IMR-90 (cell line): ENCODE measurements at regions not wholly inside any gene's neighbourhood (a gene's known extent, or its start where the extent isn't known, plus 50 kb on each side); places are given as distances from the start of the nearest gene placed in this dataset.

ENCODE experiments used
- ATAC-seq: fragments of 200-7000 bp; cut with Tn5 transposase; 2 replicates; pipeline ENCODE4 v1.9.1; 2020; ENCODE audit warnings: low read depth, mild to moderate bottlenecking, moderate library complexity
- BruUV-seq: library from RNA; stranded (reverse); fragments of 400-500 nt; replicated peaks from 2 replicates; lab custom pipeline; 2021; lab: Mats Ljungman, UMichigan
- CTCF ChIA-PET: fragments of 300-600 bp; formaldehyde crosslinking; extraction: SDS; loops from one replicate; lab custom pipeline; 2021; ENCODE audit warnings: antibody characterized with exemption; lab: Yijun Ruan, JAX
- POLR2A ChIA-PET: fragments of 300-600 bp; sonication (Branson Sonifier 250); formaldehyde crosslinking; loops from one replicate; lab custom pipeline; 2022; ENCODE audit warnings: antibody characterized with exemption; ENCODE audit not compliant: unreplicated experiment; lab: Charles Lee
- DNase-seq: peaks from one replicate; pipeline ENCODE4 v3.0.0; 2013
- H2AFZ ChIP-seq: replicated peaks from 2 replicates; pipeline ENCODE3; 2013; ENCODE audit warnings: low read length, mild to moderate bottlenecking; ENCODE audit not compliant: poor library complexity
- H2AK5ac ChIP-seq: 2 replicates; pipeline ENCODE4 v1.6.1; 2013; ENCODE audit warnings: low read depth, low read length, inconsistent platforms
- H2AK9ac ChIP-seq: replicated peaks from 2 replicates; pipeline ENCODE3; 2013; ENCODE audit warnings: mild to moderate bottlenecking, low read depth, low read length, moderate library complexity; ENCODE audit not compliant: poor library complexity
- H2BK120ac ChIP-seq: 2 replicates; pipeline ENCODE4 v1.6.1; 2013; ENCODE audit warnings: low read depth, low read length, inconsistent platforms
- H2BK15ac ChIP-seq: 3 replicates; pipeline ENCODE4 v1.6.1; 2013; ENCODE audit warnings: low read depth, low read length, inconsistent platforms
- H2BK20ac ChIP-seq: 2 replicates; pipeline ENCODE4 v1.6.1; 2013; ENCODE audit warnings: low read depth, mild to moderate bottlenecking, inconsistent platforms, low read length, moderate library complexity
- H2BK5ac ChIP-seq: 2 replicates; pipeline ENCODE4 v1.6.1; 2013; ENCODE audit warnings: mild to moderate bottlenecking, low read depth, low read length, inconsistent platforms; ENCODE audit not compliant: poor library complexity, severe bottlenecking
- H3K14ac ChIP-seq: replicated peaks from 2 replicates; pipeline ENCODE4 v1.6.1; 2013; ENCODE audit warnings: low read depth, low read length, inconsistent platforms
- H3K18ac ChIP-seq: 2 replicates; pipeline ENCODE4 v1.6.1; 2013; ENCODE audit warnings: low read depth, low read length, control low read depth
- H3K23ac ChIP-seq: 2 replicates; pipeline ENCODE4 v1.6.1; 2013; ENCODE audit warnings: low read depth, low read length, inconsistent platforms
- H3K27ac ChIP-seq: 2 replicates; pipeline ENCODE4 v1.5.1; 2013; ENCODE audit warnings: mild to moderate bottlenecking, control low read depth, low read length; ENCODE audit not compliant: insufficient read depth
- H3K27me3 ChIP-seq: 2 replicates; pipeline ENCODE4 v1.6.1; 2013; ENCODE audit warnings: low read length; ENCODE audit not compliant: control insufficient read depth, insufficient read depth
- H3K36me3 ChIP-seq: 2 replicates; pipeline ENCODE4 v1.6.1; 2013; ENCODE audit warnings: low read length, mixed read lengths; ENCODE audit not compliant: control insufficient read depth, insufficient read depth
- H3K4ac ChIP-seq: 2 replicates; pipeline ENCODE4 v1.6.1; 2013; ENCODE audit warnings: low read depth, low read length, inconsistent platforms
- H3K4me1 ChIP-seq: 2 replicates; pipeline ENCODE4 v1.6.1; 2013; ENCODE audit warnings: low read length, mixed read lengths; ENCODE audit not compliant: control insufficient read depth, insufficient read depth
- H3K4me2 ChIP-seq: 2 replicates; pipeline ENCODE4 v1.6.1; 2013; ENCODE audit warnings: low read depth, mild to moderate bottlenecking, control low read depth, low read length, moderate library complexity
- H3K4me3 ChIP-seq: 2 replicates; pipeline ENCODE4 v1.5.1; 2013; ENCODE audit warnings: low read depth, mild to moderate bottlenecking, control low read depth, low read length, moderate library complexity; ENCODE audit not compliant: insufficient read depth
- H3K56ac ChIP-seq: 2 replicates; pipeline ENCODE4 v1.6.1; 2013; ENCODE audit warnings: low read length, inconsistent platforms; ENCODE audit not compliant: insufficient read depth; ENCODE audit errors: extremely low read depth
- H3K79me1 ChIP-seq, 2 experiments: 2 replicates each; pipeline ENCODE4 v1.6.1; 2013; ENCODE audit warnings: low read length in 2 of 2, inconsistent platforms in 1 of 2, low read depth in 1 of 2
- H3K9ac ChIP-seq: 2 replicates; pipeline ENCODE4 v1.6.1; 2013; ENCODE audit warnings: low read depth, low read length, control low read depth
- H3K9me1 ChIP-seq: 2 replicates; pipeline ENCODE4 v1.6.1; 2013; ENCODE audit warnings: low read length, inconsistent platforms; ENCODE audit not compliant: insufficient read depth
- H3K9me3 ChIP-seq: 2 replicates; pipeline ENCODE4 v1.6.1; 2013; ENCODE audit warnings: low read length; ENCODE audit not compliant: control insufficient read depth, insufficient read depth
- H4K20me1 ChIP-seq: 2 replicates; pipeline ENCODE4 v1.6.1; 2013; ENCODE audit warnings: low read length, inconsistent platforms; ENCODE audit not compliant: insufficient read depth
- H4K5ac ChIP-seq: 2 replicates; pipeline ENCODE4 v1.6.1; 2013; ENCODE audit warnings: mild to moderate bottlenecking, low read depth, low read length, control low read depth
- H4K8ac ChIP-seq, 2 experiments: 2 replicates each; pipeline ENCODE4 v1.6.1; 2013; ENCODE audit warnings: low read depth in 2 of 2, low read length in 2 of 2, control low read depth in 1 of 2, inconsistent platforms in 1 of 2
- H4K91ac ChIP-seq: 2 replicates; pipeline ENCODE4 v1.6.1; 2013; ENCODE audit warnings: low read depth, low read length, inconsistent platforms; ENCODE audit not compliant: insufficient read depth
- USF2 ChIP-seq: fragments of 150-350 bp; IDR thresholded peaks from 2 replicates; pipeline ENCODE4 v1.6.1; 2017; ENCODE audit warnings: mild to moderate bottlenecking, antibody characterized with exemption, low read length, low read depth
- WGBS, 2 experiments: methylation state at CpG; one replicate each; pipeline versions ENCODE4 v1.1.5 to v1.1.7; 2013; ENCODE audit warnings: missing lambda C conversion rate in 2 of 2; ENCODE audit not compliant: insufficient read length in 1 of 2; ENCODE audit errors: extremely low coverage in 2 of 2; 5-methylcytosine and 5-hydroxymethylcytosine counted together
- dilution Hi-C: fragments of 300-500 bp; cut with HindIII; formaldehyde crosslinking; loops from one replicate; pipeline ENCODE4 v1.14.3; 2018; ENCODE audit warnings: low sequenced_read_pairs; ENCODE audit not compliant: unreplicated experiment
- in situ Hi-C: fragments of 300-500 bp; cut with MboI; formaldehyde crosslinking; loops from 3 replicates; pipeline ENCODE4 v1.14.3; 2019; ENCODE audit warnings: low sequenced_read_pairs, inconsistent platforms, mixed read lengths
- intact Hi-C: fragments of 100-400 bp; cut with micrococcal nuclease; formaldehyde crosslinking; loops from 2 replicates; pipeline ENCODE4 v1.10.0; 2022

GRCh38 chr5:130529511-130530485 lies 625.5 kb downstream of the CHSY3 start:
- no peak overlapping the region for H3K4ac ChIP-seq
- POLR2A ChIA-PET: no interaction called here
- no TSS peak for BruUV-seq
- no peaks in the 10 kb centered on the region for H3K79me1 ChIP-seq
- no peak overlapping the region for H2AFZ ChIP-seq
- H3K23ac ChIP-seq: no peak overlapping the region
- no peak overlapping the region for H4K91ac ChIP-seq
- no peak overlapping the region for H2BK20ac ChIP-seq
- H4K5ac ChIP-seq: no peak overlapping the region
- no peak overlapping the region for H3K14ac ChIP-seq
- no peak overlapping the region for H2AK9ac ChIP-seq
- H4K20me1 ChIP-seq: no peaks in the 10 kb centered on the region
- no CpG with 5 or more reads among the region's 8 CpGs for WGBS, 2 experiments
- no peak overlapping the region for H2BK15ac ChIP-seq
- no peak overlapping the region for H3K4me2 ChIP-seq
- no peak overlapping the region for H2AK5ac ChIP-seq
- dilution Hi-C loops (no loop called here), in situ Hi-C loops (no loop called here), intact Hi-C loops (no loop called here)
- H3K9me3 ChIP-seq: peaks cover 5% of the 10 kb centered on the region
- no peak overlapping the region for H3K4me3 ChIP-seq
- DNase-seq (no peak), ATAC-seq (no peak)
- TF ChIP-seq USF2: no peak
- CTCF ChIA-PET: no interaction called here
- no peak overlapping the region for H2BK5ac ChIP-seq
- H2BK120ac ChIP-seq: no peak overlapping the region
- no peak overlapping the region for H3K56ac ChIP-seq
- H4K8ac ChIP-seq: no peak overlapping the region
- H3K36me3 ChIP-seq: no peaks in the 10 kb centered on the region
- no peaks in the 10 kb centered on the region for H3K27me3 ChIP-seq
- no peak overlapping the region for H3K9ac ChIP-seq
- no peak overlapping the region for H3K27ac ChIP-seq
- H3K4me1 ChIP-seq: no peaks in the 10 kb centered on the region
- H3K9me1 ChIP-seq: no peaks in the 10 kb centered on the region
- H3K18ac ChIP-seq: no peak overlapping the region
